K562 (cell line): ENCODE measurements at regions not wholly inside any gene's neighbourhood (a gene's known extent, or its start where the extent isn't known, plus 50 kb on each side); places are given as distances from the start of the nearest gene placed in this dataset.
"Not testable (repeated sequence)": the region's sequence is repeated elsewhere in the genome, so short reads cannot be mapped to it uniquely, and the experiment has no call there.

Experiments used
- CSDE1 ChIP-seq, 2 experiments: fragments of 450-650 bp; IDR thresholded peaks; 2 replicates each; pipeline ENCODE4 v1.6.1; 2016; ENCODE audit warnings: mild to moderate bottlenecking in 1 of 2
- EGR1 ChIP-seq: fragments of 450-650 bp; conservative IDR thresholded peaks from 2 replicates; pipeline ENCODE4 v1.6.1; 2017; ENCODE audit warnings: mild to moderate bottlenecking
- FOS ChIP-seq: IDR thresholded peaks from 3 replicates; pipeline ENCODE4 v1.6.1; 2011; ENCODE audit not compliant: insufficient read length; ENCODE audit errors: extremely low read depth
- MTA2 ChIP-seq: fragments of 450-650 bp; IDR thresholded peaks from 2 replicates; pipeline ENCODE4 v1.6.1; 2016; ENCODE audit warnings: low read depth
- NR3C1 ChIP-seq: sonication (generic); formaldehyde crosslinking; IDR thresholded peaks from 2 replicates; pipeline ENCODE4 v1.8.1; 2022; ENCODE audit warnings: missing genetic modification reagents
- POLR2A ChIP-seq: fragments of 450-650 bp; conservative IDR thresholded peaks from 2 replicates; pipeline ENCODE4 v1.6.1; 2016
- SRSF9 ChIP-seq: fragments of 200-400 bp; formaldehyde crosslinking; IDR thresholded peaks from 2 replicates; pipeline ENCODE4 v1.6.1; 2017; ENCODE audit warnings: low read depth, low read length, borderline replicate concordance
- TBP ChIP-seq: optimal IDR thresholded peaks from 2 replicates; pipeline ENCODE3; 2011; ENCODE audit warnings: low read depth, low read length, improper control_type of control experiment
- TEAD4 ChIP-seq, 2 experiments: sonication (generic) in 1 of 2; formaldehyde crosslinking in 1 of 2; IDR thresholded peaks; 2 replicates each; pipeline versions ENCODE4 v1.6.1 to v1.8.0; 2012 to 2022; ENCODE audit warnings: borderline replicate concordance in 1 of 2, inconsistent platforms in 1 of 2, low read length in 1 of 2, mild to moderate bottlenecking in 1 of 2, missing genetic modification reagents in 1 of 2
- TF ChIP-seq, protein P1 (sequence below): sonication (generic); formaldehyde crosslinking; IDR thresholded peaks from 2 replicates; pipeline ENCODE4 v1.8.1; 2023; ENCODE audit warnings: mild to moderate bottlenecking, missing genetic modification reagents

GRCh38 chr17:62131271-62131670 is 66.2 kb upstream of the MED13 start:
- TF ChIP-seq TEAD4 (IDR thresholded peaks at IDR 0.05; ENCODE audit: low read length); TEAD4 (CRISPR knock-in tag; IDR thresholded peaks at IDR 0.05; ENCODE audit: borderline replicate concordance); FOS; NR3C1 (CRISPR knock-in tag); EGR1; MTA2; CSDE1 (IDR thresholded peaks at IDR 0.05); SRSF9; TBP; POLR2A: not testable (repeated sequence)
- TF ChIP-seq, protein P1, sequence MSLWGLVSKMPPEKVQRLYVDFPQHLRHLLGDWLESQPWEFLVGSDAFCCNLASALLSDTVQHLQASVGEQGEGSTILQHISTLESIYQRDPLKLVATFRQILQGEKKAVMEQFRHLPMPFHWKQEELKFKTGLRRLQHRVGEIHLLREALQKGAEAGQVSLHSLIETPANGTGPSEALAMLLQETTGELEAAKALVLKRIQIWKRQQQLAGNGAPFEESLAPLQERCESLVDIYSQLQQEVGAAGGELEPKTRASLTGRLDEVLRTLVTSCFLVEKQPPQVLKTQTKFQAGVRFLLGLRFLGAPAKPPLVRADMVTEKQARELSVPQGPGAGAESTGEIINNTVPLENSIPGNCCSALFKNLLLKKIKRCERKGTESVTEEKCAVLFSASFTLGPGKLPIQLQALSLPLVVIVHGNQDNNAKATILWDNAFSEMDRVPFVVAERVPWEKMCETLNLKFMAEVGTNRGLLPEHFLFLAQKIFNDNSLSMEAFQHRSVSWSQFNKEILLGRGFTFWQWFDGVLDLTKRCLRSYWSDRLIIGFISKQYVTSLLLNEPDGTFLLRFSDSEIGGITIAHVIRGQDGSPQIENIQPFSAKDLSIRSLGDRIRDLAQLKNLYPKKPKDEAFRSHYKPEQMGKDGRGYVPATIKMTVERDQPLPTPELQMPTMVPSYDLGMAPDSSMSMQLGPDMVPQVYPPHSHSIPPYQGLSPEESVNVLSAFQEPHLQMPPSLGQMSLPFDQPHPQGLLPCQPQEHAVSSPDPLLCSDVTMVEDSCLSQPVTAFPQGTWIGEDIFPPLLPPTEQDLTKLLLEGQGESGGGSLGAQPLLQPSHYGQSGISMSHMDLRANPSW (CRISPR knock-in tag), result not testable (repeated sequence)
